ENCODE measurements at regions not wholly inside any gene's neighbourhood (a gene's known extent, or its start where the extent isn't known, plus 50 kb on each side); places are given as distances from the start of the nearest gene placed in this dataset.
"Not testable (repeated sequence)": the region's sequence is repeated elsewhere in the genome, so short reads cannot be mapped to it uniquely, and the experiment has no call there.

DNA sequence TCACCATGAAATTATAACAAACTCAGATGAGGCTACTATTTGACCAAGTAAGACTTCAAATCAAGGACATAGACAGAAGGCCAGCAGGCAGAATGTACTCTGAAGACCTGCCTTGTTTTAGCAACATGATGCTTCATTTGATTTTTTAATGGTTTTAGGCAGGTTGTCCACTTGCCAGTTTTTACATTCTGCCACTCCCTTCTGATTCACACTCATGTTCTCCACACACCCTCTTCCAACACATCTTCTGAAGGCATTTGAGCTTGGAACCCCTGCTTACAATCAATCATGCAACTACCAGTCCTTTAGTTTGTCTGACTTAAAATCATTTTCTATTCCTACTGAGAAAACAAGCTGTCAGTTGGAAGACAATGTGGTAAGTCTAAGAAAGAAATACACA is 114.9 kb upstream of the SMIM31 start:
- H3K4me3 Mint-ChIP-seq (ENCODE audit: low read depth): no peak overlapping the region
- H3K4me1 Mint-ChIP-seq (ENCODE audit: low read depth): no peaks in the 10 kb centered on the region
- no peaks in the 10 kb centered on the region for H3K9me3 Mint-ChIP-seq (ENCODE audit: low read depth)
- no peaks in the 10 kb centered on the region for H3K27me3 Mint-ChIP-seq
- no peak for DNase-seq (ENCODE audit: low spot score, unreplicated experiment)
- peak overlapping the region; percentile 47 for H3K27ac Mint-ChIP-seq
- TF ChIP-seq, protein P1, sequence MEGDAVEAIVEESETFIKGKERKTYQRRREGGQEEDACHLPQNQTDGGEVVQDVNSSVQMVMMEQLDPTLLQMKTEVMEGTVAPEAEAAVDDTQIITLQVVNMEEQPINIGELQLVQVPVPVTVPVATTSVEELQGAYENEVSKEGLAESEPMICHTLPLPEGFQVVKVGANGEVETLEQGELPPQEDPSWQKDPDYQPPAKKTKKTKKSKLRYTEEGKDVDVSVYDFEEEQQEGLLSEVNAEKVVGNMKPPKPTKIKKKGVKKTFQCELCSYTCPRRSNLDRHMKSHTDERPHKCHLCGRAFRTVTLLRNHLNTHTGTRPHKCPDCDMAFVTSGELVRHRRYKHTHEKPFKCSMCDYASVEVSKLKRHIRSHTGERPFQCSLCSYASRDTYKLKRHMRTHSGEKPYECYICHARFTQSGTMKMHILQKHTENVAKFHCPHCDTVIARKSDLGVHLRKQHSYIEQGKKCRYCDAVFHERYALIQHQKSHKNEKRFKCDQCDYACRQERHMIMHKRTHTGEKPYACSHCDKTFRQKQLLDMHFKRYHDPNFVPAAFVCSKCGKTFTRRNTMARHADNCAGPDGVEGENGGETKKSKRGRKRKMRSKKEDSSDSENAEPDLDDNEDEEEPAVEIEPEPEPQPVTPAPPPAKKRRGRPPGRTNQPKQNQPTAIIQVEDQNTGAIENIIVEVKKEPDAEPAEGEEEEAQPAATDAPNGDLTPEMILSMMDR (IDR thresholded peaks at IDR 0.05; ENCODE audit: unreplicated experiment): no peak
- no peaks in the 10 kb centered on the region for H3K36me3 Mint-ChIP-seq (ENCODE audit: insufficient read depth)

DNA sequence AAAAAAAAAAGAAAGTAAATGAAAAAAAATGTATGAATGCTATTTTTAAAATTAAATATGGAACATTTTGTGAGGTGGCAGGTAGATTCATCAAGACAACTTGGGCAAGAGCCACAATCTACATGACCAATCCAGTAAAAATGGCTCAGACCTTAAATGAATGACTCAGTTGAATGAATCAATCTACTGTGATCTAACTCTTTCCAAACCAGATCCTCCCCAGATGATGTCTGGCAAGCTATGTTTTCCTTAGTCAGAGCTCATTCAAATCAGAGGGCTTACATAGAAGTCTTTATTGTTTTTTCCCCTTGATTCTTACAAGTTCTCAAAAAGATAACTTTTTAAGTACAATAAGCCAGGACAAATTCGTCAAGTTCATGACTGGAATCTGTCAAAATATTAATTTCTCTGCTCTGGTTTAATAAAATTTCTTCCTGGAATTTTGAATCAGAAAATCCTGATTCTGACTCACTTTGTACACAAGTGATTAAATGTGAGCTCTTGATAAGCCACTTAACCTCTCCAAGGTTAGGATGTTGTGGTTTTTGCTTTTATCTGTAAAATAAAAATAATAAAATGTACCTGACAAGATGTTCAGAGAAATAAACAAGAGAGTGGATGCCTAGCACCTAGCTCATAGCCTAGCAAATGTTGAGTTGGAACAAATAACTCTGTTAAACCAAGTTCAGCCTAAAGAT is 105.6 kb upstream of the SMIM31 start:
- Mint-ChIP-seq H3K9me3 (ENCODE audit: low read depth) (no peaks in the 10 kb centered on the region), H3K27me3 (no peaks in the 10 kb centered on the region), H3K36me3 (ENCODE audit: insufficient read depth) (no peaks in the 10 kb centered on the region), H3K27ac (no peak overlapping the region), H3K4me1 (ENCODE audit: low read depth) (peaks cover 3% of the 10 kb centered on the region), H3K4me3 (ENCODE audit: low read depth) (no peak overlapping the region)
- DNase-seq (ENCODE audit: low spot score, unreplicated experiment): no peak
- TF ChIP-seq, protein P1 (IDR thresholded peaks at IDR 0.05; ENCODE audit: unreplicated experiment): no peak

DNA sequence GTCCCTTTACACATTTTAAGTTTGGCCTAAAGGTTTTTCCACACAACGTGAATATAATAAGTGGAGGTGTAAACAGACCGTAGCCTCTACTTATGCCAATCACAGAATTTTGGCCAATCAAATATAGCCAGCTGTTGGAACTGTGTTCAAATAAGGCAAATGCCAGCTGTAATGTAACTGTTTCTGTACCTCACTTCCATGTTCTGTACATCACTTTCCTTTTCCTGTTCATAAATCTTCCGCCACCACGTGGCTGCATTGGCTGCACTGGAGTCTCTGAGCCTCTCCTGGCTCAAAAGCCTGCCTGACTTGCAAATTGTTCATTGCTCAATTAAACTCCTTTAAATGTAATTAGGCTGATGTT is 105.1 kb upstream of the SMIM31 start:
- H3K27ac Mint-ChIP-seq: no peak overlapping the region
- H3K36me3 Mint-ChIP-seq (ENCODE audit: insufficient read depth): no peaks in the 10 kb centered on the region
- no peaks in the 10 kb centered on the region for H3K27me3 Mint-ChIP-seq
- TF ChIP-seq, protein P1 (IDR thresholded peaks at IDR 0.05; ENCODE audit: unreplicated experiment): no peak
- H3K9me3 Mint-ChIP-seq (ENCODE audit: low read depth): no peaks in the 10 kb centered on the region
- peaks cover 3% of the 10 kb centered on the region for H3K4me1 Mint-ChIP-seq (ENCODE audit: low read depth)
- no peak overlapping the region for H3K4me3 Mint-ChIP-seq (ENCODE audit: low read depth)
- DNase-seq (ENCODE audit: low spot score, unreplicated experiment): no peak

DNA sequence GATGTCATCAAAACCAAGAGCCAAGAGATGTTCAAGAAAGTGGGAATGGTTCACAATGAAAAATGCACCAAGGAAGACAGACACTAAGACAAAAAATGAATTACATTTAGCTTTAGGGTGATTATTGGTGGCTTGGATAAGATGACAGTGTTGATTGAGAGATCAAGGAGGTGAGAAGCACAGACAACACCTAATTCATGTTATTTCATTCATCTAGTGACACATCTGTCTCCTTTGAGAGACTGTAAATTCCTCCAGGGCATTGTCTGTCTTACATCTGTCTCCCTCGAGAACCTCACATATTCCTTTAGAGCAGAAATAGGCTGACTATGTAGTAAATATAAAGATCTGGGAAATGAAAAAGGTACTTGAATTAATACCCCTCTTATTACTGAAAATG is 94.2 kb upstream of the SMIM31 start:
- Mint-ChIP-seq H3K27ac (no peak overlapping the region), H3K9me3 (ENCODE audit: low read depth) (peaks cover 14% of the 10 kb centered on the region), H3K4me1 (ENCODE audit: low read depth) (no peaks in the 10 kb centered on the region), H3K4me3 (ENCODE audit: low read depth) (no peak overlapping the region), H3K27me3 (no peaks in the 10 kb centered on the region), H3K36me3 (ENCODE audit: insufficient read depth) (no peaks in the 10 kb centered on the region)
- TF ChIP-seq, protein P1 (IDR thresholded peaks at IDR 0.05; ENCODE audit: unreplicated experiment): no peak
- DNase-seq (ENCODE audit: low spot score, unreplicated experiment): no peak

DNA sequence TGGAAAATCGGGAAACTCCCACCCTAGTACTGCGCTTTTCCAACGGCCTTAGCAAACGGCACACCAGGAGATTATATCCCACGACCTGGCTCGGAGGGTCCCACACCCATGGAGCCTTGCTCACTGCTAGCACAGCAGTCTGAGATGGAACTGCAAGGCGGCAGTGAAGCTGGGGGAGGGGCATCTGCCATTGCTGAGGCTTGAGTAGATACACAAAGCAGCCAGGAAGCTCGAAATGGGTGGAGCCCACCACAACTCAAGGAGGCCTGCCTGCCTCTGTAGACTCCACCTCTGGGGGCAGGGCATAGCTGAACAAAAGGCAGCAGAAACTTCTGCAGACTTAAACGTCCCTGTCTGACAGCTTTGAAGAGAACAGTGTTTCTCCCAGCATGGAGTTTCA is 77.8 kb upstream of the SMIM31 start:
- H3K27ac Mint-ChIP-seq; H3K4me1 Mint-ChIP-seq (ENCODE audit: low read depth); H3K36me3 Mint-ChIP-seq (ENCODE audit: insufficient read depth); H3K27me3 Mint-ChIP-seq; DNase-seq (ENCODE audit: low spot score, unreplicated experiment); H3K4me3 Mint-ChIP-seq (ENCODE audit: low read depth); H3K9me3 Mint-ChIP-seq (ENCODE audit: low read depth): not testable (repeated sequence)

DNA sequence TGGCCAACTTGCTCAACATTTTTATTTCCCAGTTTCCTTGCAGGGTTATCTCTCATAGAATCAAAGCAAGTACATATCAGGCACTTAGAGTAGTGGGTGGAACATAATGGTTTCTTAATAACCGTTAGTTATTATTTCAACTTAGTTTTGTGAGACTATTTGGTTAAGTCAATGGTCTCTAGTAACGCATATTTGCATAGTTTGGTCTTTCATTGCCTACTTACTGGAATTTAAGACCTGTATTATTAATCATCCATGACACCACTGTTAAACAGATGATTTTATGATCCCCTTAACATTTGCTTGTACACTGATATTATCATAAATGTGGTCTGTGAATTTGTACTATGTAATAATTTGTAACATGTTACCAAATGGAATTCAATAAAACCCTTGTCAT is 70.9 kb upstream of the SMIM31 start:
- no peaks in the 10 kb centered on the region for H3K4me1 Mint-ChIP-seq (ENCODE audit: low read depth)
- no peak overlapping the region for H3K4me3 Mint-ChIP-seq (ENCODE audit: low read depth)
- no peak overlapping the region for H3K27ac Mint-ChIP-seq
- no peaks in the 10 kb centered on the region for H3K27me3 Mint-ChIP-seq
- no peak for DNase-seq (ENCODE audit: low spot score, unreplicated experiment)
- H3K9me3 Mint-ChIP-seq (ENCODE audit: low read depth): no peaks in the 10 kb centered on the region
- TF ChIP-seq, protein P1 (IDR thresholded peaks at IDR 0.05; ENCODE audit: unreplicated experiment): no peak
- no peaks in the 10 kb centered on the region for H3K36me3 Mint-ChIP-seq (ENCODE audit: insufficient read depth)
